C4-2B (cell line): ENCODE measurements at regions not wholly inside any gene's neighbourhood (a gene's known extent, or its start where the extent isn't known, plus 50 kb on each side); places are given as distances from the start of the nearest gene placed in this dataset.

ENCODE experiments used
- ZFX ChIP-seq: fragments of 450-650 bp; IDR thresholded peaks from 2 replicates; pipeline ENCODE4 v1.6.1; 2017
- TF ChIP-seq, protein P1 (sequence below): fragments of 450-650 bp; conservative IDR thresholded peaks from 2 replicates; pipeline ENCODE4 v1.5.1; 2017; ENCODE audit warnings: mild to moderate bottlenecking

DNA sequence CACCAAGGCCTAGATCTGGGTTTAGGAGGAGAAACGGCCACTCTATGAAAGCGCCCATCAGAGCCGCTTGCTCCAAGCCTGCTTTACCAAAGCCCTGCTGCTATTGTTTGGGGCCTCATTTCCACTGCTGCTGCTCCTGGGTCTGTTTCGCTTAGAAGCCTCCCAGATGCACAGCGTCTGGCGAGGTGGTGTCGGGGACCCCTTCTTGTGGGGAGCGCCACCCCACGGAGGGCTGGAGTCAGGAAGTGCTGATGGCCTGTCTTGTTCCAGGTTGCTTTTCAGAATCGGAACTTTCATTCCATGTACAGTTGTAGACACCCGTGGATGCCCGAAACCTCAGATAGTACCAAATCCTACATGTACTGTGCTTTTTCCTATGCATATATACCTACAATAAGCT, 204.9 kb upstream of the TWIST2 start:
- TF ChIP-seq, protein P1, sequence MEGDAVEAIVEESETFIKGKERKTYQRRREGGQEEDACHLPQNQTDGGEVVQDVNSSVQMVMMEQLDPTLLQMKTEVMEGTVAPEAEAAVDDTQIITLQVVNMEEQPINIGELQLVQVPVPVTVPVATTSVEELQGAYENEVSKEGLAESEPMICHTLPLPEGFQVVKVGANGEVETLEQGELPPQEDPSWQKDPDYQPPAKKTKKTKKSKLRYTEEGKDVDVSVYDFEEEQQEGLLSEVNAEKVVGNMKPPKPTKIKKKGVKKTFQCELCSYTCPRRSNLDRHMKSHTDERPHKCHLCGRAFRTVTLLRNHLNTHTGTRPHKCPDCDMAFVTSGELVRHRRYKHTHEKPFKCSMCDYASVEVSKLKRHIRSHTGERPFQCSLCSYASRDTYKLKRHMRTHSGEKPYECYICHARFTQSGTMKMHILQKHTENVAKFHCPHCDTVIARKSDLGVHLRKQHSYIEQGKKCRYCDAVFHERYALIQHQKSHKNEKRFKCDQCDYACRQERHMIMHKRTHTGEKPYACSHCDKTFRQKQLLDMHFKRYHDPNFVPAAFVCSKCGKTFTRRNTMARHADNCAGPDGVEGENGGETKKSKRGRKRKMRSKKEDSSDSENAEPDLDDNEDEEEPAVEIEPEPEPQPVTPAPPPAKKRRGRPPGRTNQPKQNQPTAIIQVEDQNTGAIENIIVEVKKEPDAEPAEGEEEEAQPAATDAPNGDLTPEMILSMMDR, result no peak
- no peak for TF ChIP-seq ZFX
